ENCODE measurements at regions not wholly inside any gene's neighbourhood (a gene's known extent, or its start where the extent isn't known, plus 50 kb on each side); places are given as distances from the start of the nearest gene placed in this dataset.

GRCh38 chr11:35088676-35089075, 50.3 kb upstream of the CD44 start:
- no peak overlapping the region for H2BK12ac ChIP-seq (ENCODE audit: low read length)
- H3K27ac ChIP-seq (ENCODE audit: low read depth, low read length): no peak overlapping the region
- H3K4me1 ChIP-seq (ENCODE audit: control insufficient read depth in 1 of 2, insufficient read depth in 2 of 2, low read length in 2 of 2): peaks cover 0 to 1% of the 10 kb centered on the region in 2 experiments
- H3K14ac ChIP-seq (ENCODE audit: low read length): no peak overlapping the region
- no peak overlapping the region for H3K4ac ChIP-seq (ENCODE audit: low read depth, low read length)
- no peak overlapping the region for H3K18ac ChIP-seq (ENCODE audit: low read length)
- H4K8ac ChIP-seq (ENCODE audit: low read depth, low read length): no peak overlapping the region
- no peaks in the 10 kb centered on the region for H3K36me3 ChIP-seq (ENCODE audit: control insufficient read depth in 1 of 2, insufficient read depth in 2 of 2, low read length in 2 of 2)
- H3K27me3 ChIP-seq (ENCODE audit: insufficient read depth, low read length): no peaks in the 10 kb centered on the region
- H3K4me3 ChIP-seq (ENCODE audit: low read depth, low read length): no peak overlapping the region
- no CpG with 5 or more reads among the region's 4 CpGs for WGBS (ENCODE audit: extremely low coverage, insufficient coverage, insufficient read length)
- no peaks in the 10 kb centered on the region for H3K79me2 ChIP-seq (ENCODE audit: control insufficient read depth, insufficient read depth, low read length, poor library complexity)
- H3K9me3 ChIP-seq (ENCODE audit: insufficient read depth, low read depth, low read length): peaks cover 1% of the 10 kb centered on the region
- DNase-seq: no peak
- no peak overlapping the region for H3K4me2 ChIP-seq (ENCODE audit: low read length)
- no peak overlapping the region for H2AFZ ChIP-seq (ENCODE audit: insufficient read depth, low read length, poor library complexity)
- H4K91ac ChIP-seq (ENCODE audit: low read depth, low read length): no peak overlapping the region
- H2BK5ac ChIP-seq (ENCODE audit: low read depth, low read length, poor library complexity): no peak overlapping the region
- H3K23ac ChIP-seq (ENCODE audit: low read length): no peak overlapping the region
- no peak overlapping the region for H2BK120ac ChIP-seq (ENCODE audit: insufficient read depth, low read length, poor library complexity)
- H2AK5ac ChIP-seq (ENCODE audit: low read length): no peak overlapping the region
- H4K12ac ChIP-seq (ENCODE audit: low read depth, low read length): no peak overlapping the region
- H3K9ac ChIP-seq (ENCODE audit: low read length): no peak overlapping the region
- no peaks in the 10 kb centered on the region for H3K79me1 ChIP-seq (ENCODE audit: low read length)

All from trophoblast cell (in vitro differentiated cells and primary cell).